Medulla oblongata (tissue), 1 donor: ENCODE measurements at regions not wholly inside any gene's neighbourhood (a gene's known extent, or its start where the extent isn't known, plus 50 kb on each side); places are given as distances from the start of the nearest gene placed in this dataset.
"Not testable (repeated sequence)": the region's sequence is repeated elsewhere in the genome, so short reads cannot be mapped to it uniquely, and the experiment has no call there.

Experiments
- DNase-seq: peaks from one replicate; pipeline ENCODE4 v3.0.0-alpha.2; 2015; ENCODE audit errors: extremely low spot score

- no peak for DNase-seq
Measured at GRCh38 chr1:147062956-147063355, 109.3 kb downstream of the PRKAB2 start.

- DNase-seq, result not testable (repeated sequence)
Measured at GRCh38 chr1:147061880-147062279, 110.4 kb downstream of the PRKAB2 start.

- DNase-seq, result no peak
Measured at GRCh38 chr1:147053269-147053668, 115.1 kb downstream of the NBPF12 start.

- no peak for DNase-seq
Measured at GRCh38 chr1:147052677-147053076, 114.6 kb downstream of the NBPF12 start.

GRCh38 chr1:147052143-147052542 is 114.0 kb downstream of the NBPF12 start:
- DNase-seq, result no peak

- no peak for DNase-seq
Measured at GRCh38 chr1:147051136-147051535, 113.0 kb downstream of the NBPF12 start.

- no peak for DNase-seq
Measured at GRCh38 chr1:147050654-147051053, 112.5 kb downstream of the NBPF12 start.

- DNase-seq, result not testable (repeated sequence)
Measured at GRCh38 chr1:147046863-147047394, 108.8 kb downstream of the NBPF12 start.

GRCh38 chr1:147046189-147046862 is 108.2 kb downstream of the NBPF12 start:
- DNase-seq, result no peak
